ENCODE measurements at regions not wholly inside any gene's neighbourhood (a gene's known extent, or its start where the extent isn't known, plus 50 kb on each side); places are given as distances from the start of the nearest gene placed in this dataset.

DNA sequence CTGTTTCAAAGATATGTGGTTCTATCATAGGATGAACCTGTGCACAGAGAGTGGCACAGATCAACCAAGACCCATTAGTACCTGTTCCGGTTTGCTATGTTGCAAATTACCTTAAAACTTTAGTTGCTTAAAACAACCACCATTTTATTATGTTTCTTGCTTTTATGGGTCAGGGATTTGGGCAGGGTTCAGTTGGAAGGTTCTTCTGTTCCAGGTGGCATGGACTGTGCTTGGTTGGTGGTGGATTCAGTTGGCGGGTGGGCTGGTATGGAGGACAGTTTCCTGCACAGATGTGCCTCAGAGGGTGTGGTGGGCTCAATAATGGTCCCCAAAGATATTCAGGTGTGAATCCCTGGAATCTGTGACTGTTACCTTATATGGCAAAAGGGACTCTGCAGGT lies 166.3 kb downstream of the SLC35B3 start:
- TF ChIP-seq EZH2 (IDR thresholded peaks at IDR 0.05; ENCODE audit: insufficient read depth, poor library complexity, severe bottlenecking) (no peak), EZH2phosphoT487 (IDR thresholded peaks at IDR 0.05; ENCODE audit: insufficient read depth, low read depth) (no peak)
